ENCODE measurements at regions not wholly inside any gene's neighbourhood (a gene's known extent, or its start where the extent isn't known, plus 50 kb on each side); places are given as distances from the start of the nearest gene placed in this dataset.

- TF ChIP-seq ZFX (IDR thresholded peaks at IDR 0.05; ENCODE audit: borderline replicate concordance) (no peak), CTCF (IDR thresholded peaks at IDR 0.05) (no peak)
- no peak overlapping the region for H3K27ac ChIP-seq
Observed at GRCh38 chr9:124101969-124102345, 90.4 kb downstream of the LHX2 start.

GRCh38 chr9:124102363-124102762 is 90.8 kb downstream of the LHX2 start:
- no peak for TF ChIP-seq ZFX (IDR thresholded peaks at IDR 0.05; ENCODE audit: borderline replicate concordance)
- TF ChIP-seq CTCF (IDR thresholded peaks at IDR 0.05): no peak
- no peak overlapping the region for H3K27ac ChIP-seq

- TF ChIP-seq ZFX (IDR thresholded peaks at IDR 0.05; ENCODE audit: borderline replicate concordance): no peak
- no peak for TF ChIP-seq CTCF (IDR thresholded peaks at IDR 0.05)
- no peak overlapping the region for H3K27ac ChIP-seq
Observed at GRCh38 chr9:124105266-124105665, 93.7 kb downstream of the LHX2 start.

GRCh38 chr9:124108216-124108615 is 96.6 kb downstream of the LHX2 start:
- H3K27ac ChIP-seq: no peak overlapping the region
- TF ChIP-seq CTCF (IDR thresholded peaks at IDR 0.05): no peak
- no peak for TF ChIP-seq ZFX (IDR thresholded peaks at IDR 0.05; ENCODE audit: borderline replicate concordance)

- no peak for TF ChIP-seq CTCF (IDR thresholded peaks at IDR 0.05)
- TF ChIP-seq ZFX (IDR thresholded peaks at IDR 0.05; ENCODE audit: borderline replicate concordance): no peak
Observed at GRCh38 chr9:124110307-124110915, 98.8 kb downstream of the LHX2 start.

GRCh38 chr9:124116683-124117363 is 105.3 kb downstream of the LHX2 start:
- TF ChIP-seq ZFX (IDR thresholded peaks at IDR 0.05; ENCODE audit: borderline replicate concordance) (no peak), CTCF (IDR thresholded peaks at IDR 0.05) (no peak)
- no peak overlapping the region for H3K27ac ChIP-seq

More at GRCh38 chr9:124110307-124110915, 98.8 kb downstream of the LHX2 start:
- no peak overlapping the region for H3K27ac ChIP-seq

GRCh38 chr9:124118894-124119293 is 107.3 kb downstream of the LHX2 start:
- no peak overlapping the region for H3K27ac ChIP-seq
- no peak for TF ChIP-seq ZFX (IDR thresholded peaks at IDR 0.05; ENCODE audit: borderline replicate concordance)

All from 22Rv1 (cell line).